MCF 10A (cell line): ENCODE measurements at regions not wholly inside any gene's neighbourhood (a gene's known extent, or its start where the extent isn't known, plus 50 kb on each side); places are given as distances from the start of the nearest gene placed in this dataset.

Experiments used
- BruUV-seq: library from RNA; stranded (reverse); fragments of 400-500 nt; replicated peaks from 2 replicates; lab custom pipeline; 2021; lab: Mats Ljungman, UMichigan
- CTCF ChIA-PET: fragments of 300-600 bp; sonication (Branson Sonifier 250); formaldehyde crosslinking; extraction: SDS; loops from one replicate; lab custom pipeline; 2021; ENCODE audit warnings: antibody characterized with exemption, inconsistent platforms; lab: Yijun Ruan, JAX
- POLR2A ChIA-PET: fragments of 300-600, 350-650 bp; sonication (Branson Sonifier 250); formaldehyde crosslinking; extraction: SDS; loops from one replicate; lab custom pipeline; 2020; ENCODE audit warnings: antibody characterized with exemption, inconsistent platforms; lab: Yijun Ruan, JAX
- DNase-seq: peaks from one replicate; pipeline ENCODE4 v3.0.0-alpha.2; 2018; ENCODE audit not compliant: unreplicated experiment
- H3K27ac Mint-ChIP-seq: one replicate; pipeline ENCODE4 v1.8.0; 2022; ENCODE audit warnings: mild to moderate bottlenecking, low read depth, mixed read lengths; ENCODE audit not compliant: unreplicated experiment
- H3K27me3 Mint-ChIP-seq: one replicate; pipeline ENCODE4 v1.8.0; 2022; ENCODE audit warnings: mixed read lengths; ENCODE audit not compliant: insufficient read depth, unreplicated experiment
- H3K36me3 Mint-ChIP-seq: one replicate; pipeline ENCODE4 v1.8.0; 2022; ENCODE audit warnings: mild to moderate bottlenecking, moderate library complexity, mixed read lengths; ENCODE audit not compliant: insufficient read depth, unreplicated experiment
- H3K4me1 Mint-ChIP-seq: one replicate; pipeline ENCODE4 v1.8.0; 2022; ENCODE audit warnings: mixed read lengths; ENCODE audit not compliant: insufficient read depth, unreplicated experiment
- H3K4me3 Mint-ChIP-seq: one replicate; pipeline ENCODE4 v1.8.0; 2022; ENCODE audit warnings: mild to moderate bottlenecking, moderate library complexity, mixed read lengths; ENCODE audit not compliant: unreplicated experiment
- H3K9me3 Mint-ChIP-seq: one replicate; pipeline ENCODE4 v1.8.0; 2022; ENCODE audit warnings: mixed read lengths; ENCODE audit not compliant: unreplicated experiment
- CTCF ChIP-seq: fragments of 200-600 bp; IDR thresholded peaks from one replicate; pipeline ENCODE4 v1.8.0; 2022; ENCODE audit warnings: antibody characterized with exemption, mild to moderate bottlenecking; ENCODE audit not compliant: unreplicated experiment
- intact Hi-C: fragments of 100-400 bp; cut with micrococcal nuclease; formaldehyde crosslinking; loops from 2 replicates; pipeline ENCODE4 v1.14.1; 2022

GRCh38 chr15:97473627-97474026 lies 486.9 kb upstream of the ARRDC4 start:
- ChIA-PET POLR2A (no interaction called here), CTCF (interaction anchor here (0.6 to 0.7 kb wide), 2 partner anchors 755 to 1018 kb away, joined by 3 to 4 read pairs; no protein-coding TSS in a partner anchor)
- Mint-ChIP-seq H3K9me3 (peaks cover 8% of the 10 kb centered on the region), H3K4me1 (no peaks in the 10 kb centered on the region), H3K36me3 (no peaks in the 10 kb centered on the region), H3K4me3 (no peak overlapping the region), H3K27ac (no peak overlapping the region), H3K27me3 (no peaks in the 10 kb centered on the region)
- no peak for TF ChIP-seq CTCF
- intact Hi-C loops: no loop called here
- no peak for DNase-seq
- BruUV-seq: no TSS peak

GRCh38 chr15:97479957-97480356 lies 480.5 kb upstream of the ARRDC4 start:
- DNase-seq: no peak
- TF ChIP-seq CTCF: no peak
- intact Hi-C loops: no loop called here
- no peak overlapping the region for H3K27ac Mint-ChIP-seq
- ChIA-PET POLR2A (no interaction called here), CTCF (interaction anchor here (1.0 kb wide), 1 partner anchor 18 kb away, joined by 4 read pairs; no protein-coding TSS in a partner anchor)
- H3K36me3 Mint-ChIP-seq: no peaks in the 10 kb centered on the region
- H3K4me3 Mint-ChIP-seq: no peak overlapping the region
- H3K27me3 Mint-ChIP-seq: no peaks in the 10 kb centered on the region
- no TSS peak for BruUV-seq
- no peaks in the 10 kb centered on the region for H3K9me3 Mint-ChIP-seq
- H3K4me1 Mint-ChIP-seq: no peaks in the 10 kb centered on the region

GRCh38 chr15:97482521-97482920 lies 478.0 kb upstream of the ARRDC4 start:
- H3K27ac Mint-ChIP-seq: no peak overlapping the region

GRCh38 chr15:97483232-97483631 lies 477.3 kb upstream of the ARRDC4 start:
- no peaks in the 10 kb centered on the region for H3K4me1 Mint-ChIP-seq

More at GRCh38 chr15:97482521-97482920, 478.0 kb upstream of the ARRDC4 start:
- ChIA-PET POLR2A (no interaction called here), CTCF (interaction anchor here (0.6 to 0.8 kb wide), 3 partner anchors 14 to 273 kb away, joined by 3 to 4 read pairs (median 3); no protein-coding TSS in a partner anchor)
- Mint-ChIP-seq H3K36me3 (no peaks in the 10 kb centered on the region), H3K9me3 (no peaks in the 10 kb centered on the region), H3K27me3 (no peaks in the 10 kb centered on the region), H3K4me1 (no peaks in the 10 kb centered on the region), H3K4me3 (no peak overlapping the region)
- DNase-seq: no peak
- no TSS peak for BruUV-seq
- intact Hi-C loops: no loop called here
- TF ChIP-seq CTCF: peak; percentile 12

More at GRCh38 chr15:97483232-97483631, 477.3 kb upstream of the ARRDC4 start:
- no peak for TF ChIP-seq CTCF
- no peaks in the 10 kb centered on the region for H3K9me3 Mint-ChIP-seq
- H3K27me3 Mint-ChIP-seq: no peaks in the 10 kb centered on the region
- H3K4me3 Mint-ChIP-seq: no peak overlapping the region
- no peak overlapping the region for H3K27ac Mint-ChIP-seq
- no TSS peak for BruUV-seq
- H3K36me3 Mint-ChIP-seq: no peaks in the 10 kb centered on the region
- CTCF ChIA-PET: interaction anchor here (0.8 kb wide), 1 partner anchor 273 kb away, joined by 3 read pairs; no protein-coding TSS in a partner anchor
- POLR2A ChIA-PET: no interaction called here
- DNase-seq: no peak
- intact Hi-C loops: no loop called here
